Endothelial cell of umbilical vein (primary cell): ENCODE measurements at regions not wholly inside any gene's neighbourhood (a gene's known extent, or its start where the extent isn't known, plus 50 kb on each side); places are given as distances from the start of the nearest gene placed in this dataset.

ENCODE experiments used
- BruUV-seq: library from RNA; stranded (reverse); fragments of 400-500 nt; replicated peaks from 2 replicates; lab custom pipeline; 2021; lab: Mats Ljungman, UMichigan
- CTCF ChIA-PET: fragments of 300-600, 350-600 bp; sonication (Branson Sonifier 250); formaldehyde crosslinking; loops from one replicate; lab custom pipeline; 2021; ENCODE audit warnings: antibody characterized with exemption, inconsistent platforms; lab: Charles Lee
- POLR2A ChIA-PET: fragments of 300-600, 350-600 bp; sonication (Branson Sonifier 250); formaldehyde crosslinking; loops from one replicate; lab custom pipeline; 2021; ENCODE audit warnings: antibody characterized with exemption, inconsistent platforms; lab: Charles Lee
- DNase-seq: peaks from one replicate; pipeline ENCODE4 v3.0.0-alpha.2; 2011; ENCODE audit warnings: low read depth, low spot score
- FAIRE-seq: peaks from 2 replicates; lab custom pipeline; 2011; peaks lifted over from hg19 to GRCh38; lab: Jason Lieb, UNC
- H2AFZ ChIP-seq: 2 replicates; pipeline ENCODE4 v1.6.0; 2012; ENCODE audit warnings: low read depth, low read length, control low read depth, inconsistent platforms
- H3K27ac ChIP-seq: 2 replicates; pipeline ENCODE4 v1.5.1; 2011; ENCODE audit warnings: low read depth, mild to moderate bottlenecking, control low read depth, low read length, moderate library complexity; ENCODE audit not compliant: insufficient read depth
- H3K27me3 ChIP-seq, 2 experiments: 2 replicates each; pipeline versions ENCODE4 v1.6.0 to v1.6.1; 2011; ENCODE audit warnings: low read length in 2 of 2, mixed read lengths in 1 of 2; ENCODE audit not compliant: control insufficient read depth in 2 of 2, insufficient read depth in 2 of 2
- H3K36me3 ChIP-seq, 2 experiments: 2 replicates in 1 of 2; 3 replicates in 1 of 2; pipeline ENCODE4 v1.5.1; 2011; ENCODE audit warnings: low read length in 2 of 2, mild to moderate bottlenecking in 1 of 2, moderate library complexity in 1 of 2; ENCODE audit not compliant: control insufficient read depth in 2 of 2, insufficient read depth in 2 of 2; ENCODE audit errors: extremely low read depth in 1 of 2
- H3K4me1 ChIP-seq: 3 replicates; pipeline ENCODE4 v1.5.1; 2011; ENCODE audit warnings: mild to moderate bottlenecking, low read length; ENCODE audit not compliant: control insufficient read depth, insufficient read depth; ENCODE audit errors: extremely low read depth
- H3K4me2 ChIP-seq: 2 replicates; pipeline ENCODE4 v1.6.1; 2011; ENCODE audit warnings: low read length, control low read depth, mixed read lengths; ENCODE audit not compliant: insufficient read depth
- H3K4me3 ChIP-seq, 3 experiments: fragments of 200-600 bp in 1 of 3; sonication (generic), shearing (Covaris generic) in 1 of 3; replicated peaks in 1 of 3; 2 replicates each; pipeline ENCODE4 v1.5.1; 2011 to 2016; ENCODE audit warnings: control low read depth in 3 of 3, low read length in 3 of 3, mild to moderate bottlenecking in 2 of 3, inconsistent platforms in 1 of 3, low read depth in 1 of 3, moderate library complexity in 1 of 3; ENCODE audit not compliant: insufficient read depth in 1 of 3
- H3K79me2 ChIP-seq: 2 replicates; pipeline ENCODE4 v1.6.0; 2012; ENCODE audit warnings: low read length, inconsistent platforms; ENCODE audit not compliant: control insufficient read depth, insufficient read depth
- H3K9ac ChIP-seq: replicated peaks from 2 replicates; pipeline ENCODE3; 2011; ENCODE audit warnings: low read length, control low read depth; ENCODE audit not compliant: insufficient read depth; ENCODE audit errors: extremely low read depth
- H3K9me1 ChIP-seq: replicated peaks from 3 replicates; pipeline ENCODE4 v1.6.0; 2011; ENCODE audit warnings: mild to moderate bottlenecking, low read length; ENCODE audit not compliant: control insufficient read depth, insufficient read depth; ENCODE audit errors: extremely low read depth
- H3K9me3 ChIP-seq: replicated peaks from 2 replicates; pipeline ENCODE4 v1.5.1; 2012; ENCODE audit warnings: low read length, inconsistent platforms; ENCODE audit not compliant: control insufficient read depth, insufficient read depth
- H4K20me1 ChIP-seq: replicated peaks from 2 replicates; pipeline ENCODE3; 2011; ENCODE audit warnings: mild to moderate bottlenecking, low read length; ENCODE audit not compliant: control insufficient read depth, insufficient read depth; ENCODE audit errors: extremely low read depth
- FOS ChIP-seq: IDR thresholded peaks from 2 replicates; pipeline ENCODE4 v1.6.1; 2011; ENCODE audit warnings: mild to moderate bottlenecking, low read length, moderate library complexity, borderline replicate concordance; ENCODE audit not compliant: insufficient read depth
- GATA2 ChIP-seq: IDR thresholded peaks from 2 replicates; pipeline ENCODE4 v1.7.0; 2011; ENCODE audit warnings: low read depth, mild to moderate bottlenecking, moderate library complexity, mixed read lengths, low read length; ENCODE audit not compliant: insufficient read length, insufficient read depth
- JUN ChIP-seq: IDR thresholded peaks from 2 replicates; pipeline ENCODE4 v1.6.1; 2011; ENCODE audit warnings: borderline replicate concordance, low read depth; ENCODE audit not compliant: insufficient read length, insufficient read depth
- MYC ChIP-seq: IDR thresholded peaks from one replicate; pipeline ENCODE4 v1.6.1; 2011; ENCODE audit warnings: mild to moderate bottlenecking, low read depth, low read length
- POLR2AphosphoS5 ChIP-seq: IDR thresholded peaks from 2 replicates; pipeline ENCODE4 v1.6.1; 2012; ENCODE audit warnings: low read depth, mild to moderate bottlenecking, control low read depth, low read length, moderate library complexity; ENCODE audit not compliant: insufficient read depth
- dilution Hi-C: fragments of 300-500 bp; cut with MboI; formaldehyde crosslinking; loops from one replicate; pipeline ENCODE4 v1.15.0; 2019; ENCODE audit warnings: low sequenced_read_pairs; ENCODE audit not compliant: extremely low pct_ligation_motif_present
- intact Hi-C: fragments of 100-400 bp; cut with micrococcal nuclease; formaldehyde crosslinking; loops from one replicate; pipeline ENCODE4 v1.10.0; 2022
- TF ChIP-seq, protein P1 (sequence below): IDR thresholded peaks from 2 replicates; pipeline ENCODE4 v1.6.1; 2011; ENCODE audit not compliant: insufficient read depth, insufficient read length

DNA sequence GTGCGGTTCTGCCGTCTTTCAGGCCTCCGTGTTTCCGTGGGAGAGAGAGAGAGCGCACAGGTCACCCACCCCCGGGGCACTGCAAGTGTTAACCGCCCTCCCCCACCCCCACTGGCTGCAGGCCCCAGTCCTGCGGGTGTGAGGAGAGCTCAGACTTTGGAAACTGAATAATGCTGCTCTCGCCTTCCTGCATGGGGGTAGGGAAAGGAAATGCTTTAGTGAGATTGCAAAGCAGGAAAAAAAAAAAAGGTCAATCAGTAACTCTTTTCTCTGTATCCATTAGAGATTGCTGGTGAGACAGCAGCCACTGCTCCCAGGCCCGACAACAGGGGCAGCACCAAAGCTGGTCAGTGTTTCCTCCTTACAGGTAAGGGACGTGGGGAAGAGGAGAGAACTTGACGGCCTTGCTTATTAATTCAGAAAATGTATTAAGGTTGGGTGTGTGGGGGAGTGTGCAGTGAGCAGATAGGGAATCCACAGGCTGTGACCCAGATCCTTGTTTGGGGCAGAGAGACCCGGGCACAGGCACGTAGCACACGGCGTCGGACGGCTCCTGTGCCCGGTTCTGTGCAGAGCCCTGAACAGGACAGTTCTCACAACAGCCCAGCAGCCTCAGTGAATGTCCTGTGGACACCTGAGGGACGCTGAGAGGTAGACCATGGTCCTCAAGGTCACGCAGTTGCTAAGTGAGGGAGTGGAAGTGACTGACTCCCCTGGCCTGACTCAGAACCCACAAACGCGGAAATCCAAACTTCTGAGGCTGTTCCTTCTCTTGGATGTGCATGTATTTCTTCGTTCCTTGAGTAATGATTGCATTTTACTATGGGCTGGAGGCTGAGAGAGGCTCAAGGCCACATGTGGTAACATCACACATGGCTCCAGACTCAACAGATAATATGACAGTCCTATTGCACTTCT is 156.5 kb downstream of the FOXL1 start:
- H4K20me1 ChIP-seq, result no peaks in the 10 kb centered on the region
- no peaks in the 10 kb centered on the region for H3K9me1 ChIP-seq
- TF ChIP-seq FOS (no peak), MYC (no peak), POLR2AphosphoS5 (no peak), GATA2 (no peak)
- TF ChIP-seq, protein P1, sequence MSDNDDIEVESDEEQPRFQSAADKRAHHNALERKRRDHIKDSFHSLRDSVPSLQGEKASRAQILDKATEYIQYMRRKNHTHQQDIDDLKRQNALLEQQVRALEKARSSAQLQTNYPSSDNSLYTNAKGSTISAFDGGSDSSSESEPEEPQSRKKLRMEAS, result no peak
- ChIA-PET POLR2A (interaction anchor here (0.7 kb wide), 1 partner anchor 170 kb away, joined by 5 read pairs; no protein-coding TSS in a partner anchor), CTCF (interaction anchor here (0.5 to 1.6 kb wide), 5 partner anchors 26 to 170 kb away, joined by 3 to 6 read pairs (median 3); no protein-coding TSS in a partner anchor)
- H3K4me3 ChIP-seq, result no peak overlapping the region
- H3K27ac ChIP-seq, result peak overlapping the region; percentile 34
- peak; percentile 74 for FAIRE-seq
- H3K4me1 ChIP-seq, result peaks cover 13% of the 10 kb centered on the region
- H3K9me3 ChIP-seq, result no peaks in the 10 kb centered on the region
- H3K9ac ChIP-seq, result no peak overlapping the region
- dilution Hi-C loops (no loop called here), intact Hi-C loops (no loop called here)
- peaks cover 0 to 5% of the 10 kb centered on the region in 2 experiments for H3K27me3 ChIP-seq
- H3K79me2 ChIP-seq, result no peaks in the 10 kb centered on the region
- peak overlapping the region; percentile 58 for H2AFZ ChIP-seq
- H3K36me3 ChIP-seq, result no peaks in the 10 kb centered on the region
- BruUV-seq, result no TSS peak
- H3K4me2 ChIP-seq, result peak overlapping the region; percentile 46
- DNase-seq, result peak; percentile 62

DNA sequence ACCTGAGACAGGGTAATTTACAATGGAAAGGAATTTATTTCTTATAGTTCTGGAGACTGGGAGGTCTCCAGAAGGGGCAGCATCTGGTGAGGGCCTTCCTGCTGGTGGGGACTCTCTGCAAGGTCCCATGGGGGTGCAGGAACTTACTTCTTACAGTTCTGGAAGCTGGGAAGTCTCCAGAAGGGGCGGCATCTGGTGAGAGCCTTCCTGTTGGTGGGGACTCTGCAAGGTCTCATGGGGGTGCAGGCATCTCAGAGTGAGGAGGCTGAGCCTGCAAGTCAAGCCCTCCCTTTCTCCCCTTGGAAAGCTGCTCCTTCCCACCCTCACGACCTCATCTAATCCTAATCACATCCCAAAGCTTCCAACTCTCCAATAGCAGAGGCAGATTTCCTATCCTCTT is 157.4 kb downstream of the FOXL1 start:
- peaks cover 0 to 3% of the 10 kb centered on the region in 2 experiments for H3K27me3 ChIP-seq
- H3K27ac ChIP-seq, result no peak overlapping the region
- DNase-seq (no peak), FAIRE-seq (no peak)
- peaks cover 20% of the 10 kb centered on the region for H3K4me1 ChIP-seq
- TF ChIP-seq JUN (no peak), POLR2AphosphoS5 (no peak), GATA2 (no peak)
- TF ChIP-seq, protein P1, result no peak
- ChIA-PET CTCF (no interaction called here), POLR2A (no interaction called here)
- H3K4me3 ChIP-seq, result no peak overlapping the region
- H3K79me2 ChIP-seq, result no peaks in the 10 kb centered on the region
- dilution Hi-C loops, result no loop called here
- BruUV-seq, result no TSS peak
- H3K9me3 ChIP-seq, result no peaks in the 10 kb centered on the region
- no peak overlapping the region for H2AFZ ChIP-seq
- no peaks in the 10 kb centered on the region for H4K20me1 ChIP-seq
- intact Hi-C loops, result no loop called here
- no peak overlapping the region for H3K4me2 ChIP-seq
- H3K36me3 ChIP-seq, result no peaks in the 10 kb centered on the region
- H3K9me1 ChIP-seq, result no peaks in the 10 kb centered on the region
- no peak overlapping the region for H3K9ac ChIP-seq
